ENCODE measurements at regions not wholly inside any gene's neighbourhood (a gene's known extent, or its start where the extent isn't known, plus 50 kb on each side); places are given as distances from the start of the nearest gene placed in this dataset.

GRCh38 chr14:59081720-59082119 lies 106.7 kb upstream of the DAAM1 start:
- no peak for TF ChIP-seq POLR2AphosphoS5 (IDR thresholded peaks at IDR 0.05)
- no peak for TF ChIP-seq CTCF (IDR thresholded peaks at IDR 0.05)
- no peak for TF ChIP-seq EP300 (IDR thresholded peaks at IDR 0.05)
- TF ChIP-seq POLR2A (IDR thresholded peaks at IDR 0.05), result no peak
